GM10266 (cell line): ENCODE measurements at regions not wholly inside any gene's neighbourhood (a gene's known extent, or its start where the extent isn't known, plus 50 kb on each side); places are given as distances from the start of the nearest gene placed in this dataset.

Experiments
- DNase-seq: peaks from one replicate; pipeline ENCODE4 v3.0.0; 2012; ENCODE audit errors: extremely low spot score
- TF ChIP-seq, protein P1 (sequence below): IDR thresholded peaks from 2 replicates; pipeline ENCODE4 v1.5.1; 2012; ENCODE audit warnings: mild to moderate bottlenecking, low read depth; ENCODE audit not compliant: control insufficient read depth, insufficient read depth; ENCODE audit errors: missing control alignments

DNA sequence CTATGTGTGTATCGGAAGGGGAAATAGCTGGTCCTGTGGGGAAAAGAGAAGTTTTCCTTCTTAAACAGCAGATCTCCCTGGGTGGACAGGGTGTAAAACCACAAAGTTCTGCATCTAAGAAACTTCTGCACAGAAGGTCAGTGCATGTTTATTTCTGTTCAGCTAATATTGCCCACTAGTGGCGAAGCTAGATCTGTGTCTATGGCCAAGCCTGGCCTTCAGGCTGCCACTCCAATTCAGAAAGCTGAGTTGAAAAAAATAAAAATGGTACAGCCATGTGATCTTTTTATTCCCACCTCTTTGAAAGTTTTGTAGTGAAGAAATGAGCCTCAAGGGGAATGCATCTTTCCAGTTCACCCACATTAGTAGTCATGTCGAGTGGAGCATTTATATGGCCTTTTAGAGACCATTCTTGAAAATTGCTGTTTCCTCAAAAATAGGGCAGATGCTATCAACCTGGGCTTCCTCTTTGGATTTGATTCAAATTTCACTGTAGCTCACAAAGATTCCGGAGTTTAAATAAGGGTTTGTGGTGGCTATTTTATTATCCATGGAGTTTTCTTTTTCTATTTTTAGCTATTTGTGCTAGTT is 488.0 kb downstream of the PRELID2 start:
- TF ChIP-seq, protein P1, sequence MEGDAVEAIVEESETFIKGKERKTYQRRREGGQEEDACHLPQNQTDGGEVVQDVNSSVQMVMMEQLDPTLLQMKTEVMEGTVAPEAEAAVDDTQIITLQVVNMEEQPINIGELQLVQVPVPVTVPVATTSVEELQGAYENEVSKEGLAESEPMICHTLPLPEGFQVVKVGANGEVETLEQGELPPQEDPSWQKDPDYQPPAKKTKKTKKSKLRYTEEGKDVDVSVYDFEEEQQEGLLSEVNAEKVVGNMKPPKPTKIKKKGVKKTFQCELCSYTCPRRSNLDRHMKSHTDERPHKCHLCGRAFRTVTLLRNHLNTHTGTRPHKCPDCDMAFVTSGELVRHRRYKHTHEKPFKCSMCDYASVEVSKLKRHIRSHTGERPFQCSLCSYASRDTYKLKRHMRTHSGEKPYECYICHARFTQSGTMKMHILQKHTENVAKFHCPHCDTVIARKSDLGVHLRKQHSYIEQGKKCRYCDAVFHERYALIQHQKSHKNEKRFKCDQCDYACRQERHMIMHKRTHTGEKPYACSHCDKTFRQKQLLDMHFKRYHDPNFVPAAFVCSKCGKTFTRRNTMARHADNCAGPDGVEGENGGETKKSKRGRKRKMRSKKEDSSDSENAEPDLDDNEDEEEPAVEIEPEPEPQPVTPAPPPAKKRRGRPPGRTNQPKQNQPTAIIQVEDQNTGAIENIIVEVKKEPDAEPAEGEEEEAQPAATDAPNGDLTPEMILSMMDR = peak; percentile 35
- DNase-seq = peak; percentile 6

DNA sequence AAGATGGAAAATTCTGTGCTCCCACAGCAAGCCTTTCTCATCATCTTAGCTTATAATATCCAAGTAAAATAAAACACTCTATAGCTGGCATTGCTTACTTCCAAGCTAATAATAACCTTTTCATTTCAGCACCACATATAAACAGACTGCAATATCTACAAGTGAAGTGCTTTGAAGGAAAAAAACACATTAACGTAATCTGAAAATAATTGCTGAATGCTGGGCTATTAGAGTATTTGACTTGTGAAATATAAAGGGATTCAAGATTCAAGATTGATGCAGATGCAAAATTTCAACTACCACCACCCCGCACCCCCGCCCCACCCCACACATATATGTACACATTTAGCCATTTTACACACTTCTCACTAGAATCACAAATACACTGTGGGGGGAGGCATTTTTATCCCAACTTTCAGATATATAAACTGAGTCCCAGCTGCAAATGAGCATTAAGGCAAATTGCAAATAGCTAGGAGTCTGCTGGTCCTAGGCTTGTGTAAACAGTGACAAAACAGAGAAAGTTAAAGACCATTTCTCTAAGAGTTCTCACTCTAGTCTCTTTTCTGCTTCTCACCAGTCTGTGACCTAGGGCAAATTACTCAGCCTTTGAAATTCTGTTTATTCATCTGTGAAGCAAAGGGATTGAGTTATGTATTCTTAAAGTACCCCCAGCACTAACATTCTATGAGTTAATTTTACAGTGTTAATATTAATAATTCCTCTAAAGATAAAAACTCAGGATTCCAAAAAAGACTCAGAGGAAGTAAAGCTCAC is 489.4 kb downstream of the PRELID2 start:
- TF ChIP-seq, protein P1 = no peak
- no peak for DNase-seq

DNA sequence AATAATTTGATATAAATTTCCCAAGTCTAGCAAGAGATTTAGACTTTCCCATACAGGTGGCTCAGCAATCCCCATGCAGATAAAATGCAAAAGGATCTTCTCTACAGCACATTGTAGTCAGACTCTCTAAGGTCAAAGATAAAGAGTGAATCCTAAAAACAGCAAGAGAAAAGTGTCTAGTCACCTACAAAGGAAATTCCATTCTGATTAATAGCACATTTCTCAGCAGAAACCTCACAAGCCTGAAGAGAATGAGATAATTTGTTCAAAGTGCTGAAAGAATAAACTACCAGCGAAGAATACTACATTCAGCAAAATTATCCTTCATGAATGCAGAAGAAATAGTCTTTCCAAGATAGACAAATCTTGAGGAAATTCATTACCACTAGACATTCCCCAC is 493.3 kb downstream of the PRELID2 start:
- DNase-seq = no peak
- TF ChIP-seq, protein P1 = no peak

DNA sequence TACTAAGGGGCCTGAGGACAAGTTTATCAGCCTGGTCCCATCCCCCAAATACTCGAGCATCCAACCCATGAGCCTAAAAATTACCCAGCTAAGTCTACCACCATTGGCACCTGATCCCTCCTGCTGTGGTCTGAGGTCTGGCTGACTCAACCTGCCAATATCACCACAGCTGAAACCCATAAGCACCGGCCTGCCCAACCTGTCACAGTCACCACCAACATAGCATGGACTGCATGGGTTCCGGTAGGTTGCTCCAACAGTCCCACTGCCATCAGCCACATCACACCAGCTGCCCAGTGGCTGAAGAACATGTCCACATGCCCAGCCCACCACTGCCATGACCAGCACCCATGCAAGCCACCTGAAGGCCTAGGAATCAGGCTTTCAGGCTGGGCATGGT is 495.0 kb downstream of the PRELID2 start:
- TF ChIP-seq, protein P1 = no peak
- no peak for DNase-seq

DNA sequence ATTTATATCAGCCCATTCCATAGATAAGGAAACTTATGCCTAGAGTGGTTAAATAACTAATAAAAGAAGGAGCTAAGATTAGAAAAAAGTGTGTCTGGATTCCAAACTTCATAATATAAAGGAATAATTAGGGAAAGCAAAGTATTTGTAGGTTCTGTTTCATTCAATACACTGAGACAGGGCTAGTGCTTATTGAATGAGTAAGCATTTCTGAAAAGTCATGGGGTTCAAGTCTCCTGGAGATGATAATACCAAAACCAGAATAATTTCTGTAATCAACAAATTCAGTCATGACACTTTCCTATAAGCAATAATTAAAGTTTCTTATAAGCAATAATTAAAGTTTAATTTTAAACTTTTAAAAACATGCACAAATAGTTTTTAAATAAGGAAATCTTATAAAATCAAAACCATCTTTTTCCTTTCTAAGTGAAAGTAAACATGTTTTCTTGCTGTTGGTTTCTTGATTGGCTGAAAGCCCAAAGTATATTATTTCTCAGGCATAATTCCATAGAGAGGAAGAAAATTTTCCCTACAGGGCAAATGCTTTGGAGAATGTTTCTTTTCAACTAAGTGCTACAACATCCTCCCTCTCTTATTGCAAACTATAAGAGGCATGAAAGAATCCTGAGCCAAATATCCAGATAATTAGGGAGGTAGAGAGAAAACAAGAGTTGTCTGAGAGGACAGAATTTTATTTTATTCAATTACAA is 510.2 kb downstream of the PRELID2 start:
- TF ChIP-seq, protein P1 = no peak
- no peak for DNase-seq

DNA sequence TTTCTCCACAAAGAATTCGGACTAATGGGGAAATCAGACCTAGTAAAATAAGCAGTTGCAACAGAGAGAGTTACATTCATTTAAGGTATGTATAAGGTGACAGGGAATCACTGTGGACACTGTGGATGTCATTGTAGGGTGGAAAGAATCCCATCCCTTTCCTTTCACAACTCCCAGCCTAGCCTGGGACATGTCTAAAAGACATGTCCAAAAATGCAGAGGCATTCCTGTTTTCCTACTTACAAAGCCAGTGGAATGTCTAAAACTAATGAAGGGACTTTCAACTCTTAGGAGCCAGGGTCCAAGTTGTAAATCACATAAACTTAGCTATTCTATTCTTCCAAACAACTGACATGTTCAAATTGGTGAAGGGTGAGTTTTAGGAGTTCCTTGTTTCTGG is 511.0 kb downstream of the PRELID2 start:
- DNase-seq = no peak
- TF ChIP-seq, protein P1 = no peak
